Kasumi-1 (cell line): ENCODE measurements at regions not wholly inside any gene's neighbourhood (a gene's known extent, or its start where the extent isn't known, plus 50 kb on each side); places are given as distances from the start of the nearest gene placed in this dataset.
A peak's percentile ranks its signal among the peaks of the same experiment; 100 is the strongest.

Experiments used
- DNase-seq, 2 experiments: peaks; one replicate each; lab custom pipeline; 2025; lab: John Stamatoyannopoulos, UW

DNA sequence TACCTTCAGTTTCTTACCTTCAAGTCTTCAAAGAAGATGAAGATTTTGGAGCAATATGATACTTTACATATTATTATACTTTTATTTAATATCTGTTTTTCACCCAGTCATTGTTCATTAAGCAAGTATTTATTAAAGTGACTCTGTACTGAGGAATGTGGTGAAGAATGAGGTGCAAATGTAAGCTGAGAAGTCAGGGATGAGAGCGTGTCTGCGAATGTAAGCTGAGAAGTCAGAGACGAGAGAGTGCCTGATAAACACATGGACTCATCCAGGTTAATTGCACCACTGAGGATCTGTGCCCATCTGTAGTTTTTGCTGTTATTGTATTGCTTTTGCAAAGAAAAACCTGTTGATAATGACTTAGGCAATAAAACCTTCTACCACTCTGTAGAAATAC, 211.9 kb upstream of the FAR2 start:
- no peak for DNase-seq

DNA sequence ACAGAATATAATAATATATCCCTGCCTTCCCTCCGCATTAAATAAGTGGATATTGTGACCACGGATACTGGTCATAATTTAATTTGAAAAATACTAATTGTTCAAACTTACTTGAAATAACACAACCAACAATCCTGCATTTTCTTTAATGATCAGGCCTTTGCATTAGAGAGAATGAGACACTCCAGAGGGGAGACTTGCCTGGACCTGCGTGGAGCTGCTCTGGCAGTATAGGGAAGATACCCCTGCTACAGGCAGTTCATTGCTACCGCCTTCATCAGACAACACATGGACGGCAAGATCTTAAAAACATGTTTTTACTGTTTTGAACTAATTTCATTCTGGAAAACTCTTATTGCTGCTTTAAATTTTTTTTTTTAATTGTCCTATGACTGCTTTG, 211.0 kb upstream of the FAR2 start:
- DNase-seq = no peak

DNA sequence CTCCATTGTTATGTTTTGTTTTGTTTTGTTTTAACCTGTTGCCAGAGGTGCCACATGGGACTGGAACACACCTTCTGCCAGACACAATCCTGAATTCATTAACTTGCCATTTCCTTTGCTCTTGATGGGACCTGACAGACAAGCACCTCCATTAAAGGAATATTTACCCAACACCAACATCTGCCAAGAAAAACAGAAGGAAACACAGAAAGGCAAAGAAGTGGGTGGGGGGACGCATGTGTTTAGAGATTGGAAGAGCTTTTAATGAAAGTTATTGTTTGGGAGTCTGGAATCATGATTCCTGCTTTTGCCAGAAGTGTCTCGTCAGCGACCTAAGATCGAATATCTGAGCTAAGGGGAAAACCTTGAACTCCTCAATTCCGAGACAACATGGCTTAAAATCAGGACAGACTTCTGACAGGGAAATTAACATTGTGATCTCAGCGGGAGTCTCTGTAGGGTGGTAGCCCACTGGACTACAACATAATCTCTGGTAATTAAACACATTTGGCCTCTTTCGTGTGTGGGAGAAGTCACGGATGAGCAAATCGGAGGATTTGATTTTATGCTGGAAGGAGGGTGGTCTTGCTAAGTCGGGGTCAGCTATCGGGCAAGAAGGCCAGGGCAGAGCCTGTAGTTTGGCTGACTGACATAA, 210.4 kb upstream of the FAR2 start:
- no peak for DNase-seq

DNA sequence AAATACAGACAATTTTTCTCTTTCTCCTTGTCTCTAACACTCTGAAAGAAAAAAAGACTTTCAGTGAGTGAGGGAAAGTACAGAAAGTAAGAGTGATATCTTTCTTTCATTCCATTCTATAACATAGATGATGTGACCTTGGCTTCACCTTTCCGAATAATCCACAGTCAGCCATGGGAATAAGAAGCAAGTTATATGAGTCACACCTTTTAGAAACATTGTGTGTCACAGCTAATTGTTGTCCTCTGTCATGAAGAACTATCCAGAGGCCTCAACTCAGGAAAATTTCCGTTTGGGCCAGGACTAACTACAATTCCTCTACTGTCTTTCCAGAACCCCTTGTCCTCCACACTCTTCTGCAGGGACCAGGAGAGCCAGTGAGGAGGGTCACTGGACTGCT, 209.7 kb upstream of the FAR2 start:
- no peak for DNase-seq

DNA sequence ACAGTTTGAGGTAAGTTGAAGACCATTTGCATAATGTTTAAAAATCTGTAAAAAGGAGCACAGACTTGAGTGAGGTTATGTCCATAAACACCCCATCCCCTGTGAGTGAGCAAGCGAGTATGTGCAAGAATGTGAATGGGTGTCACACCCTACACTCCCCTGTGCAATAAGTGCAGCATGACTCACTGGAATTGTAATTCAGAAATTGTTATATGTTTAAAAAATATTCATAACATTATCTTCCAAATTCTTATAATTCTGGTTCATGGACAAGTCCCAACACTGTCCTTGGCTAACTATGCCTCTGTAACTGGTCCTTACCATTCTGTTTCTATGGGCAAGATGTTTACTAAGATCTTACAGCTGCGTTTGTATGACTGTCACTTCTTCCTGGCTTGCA, 207.8 kb upstream of the FAR2 start:
- DNase-seq = no peak

DNA sequence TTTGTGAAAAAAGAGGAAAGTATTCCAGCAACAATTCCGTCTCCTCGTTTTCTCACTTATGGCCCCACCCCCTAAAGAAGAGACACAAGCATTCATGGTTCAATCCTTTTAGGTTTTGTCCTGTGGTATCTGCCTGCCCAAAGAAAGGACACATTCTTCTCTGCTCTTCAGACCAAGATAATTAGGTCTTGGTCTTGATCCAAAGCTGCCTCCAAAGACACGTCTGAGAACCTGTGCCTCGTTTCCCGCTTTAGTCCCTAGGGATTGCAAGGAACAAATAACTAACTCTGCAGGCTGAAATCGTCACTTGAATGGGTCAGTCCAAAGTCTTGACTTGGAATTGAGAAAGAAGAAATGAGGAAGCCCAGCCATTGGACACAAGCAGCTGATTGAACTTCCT, 202.7 kb upstream of the FAR2 start:
- no peak for DNase-seq

DNA sequence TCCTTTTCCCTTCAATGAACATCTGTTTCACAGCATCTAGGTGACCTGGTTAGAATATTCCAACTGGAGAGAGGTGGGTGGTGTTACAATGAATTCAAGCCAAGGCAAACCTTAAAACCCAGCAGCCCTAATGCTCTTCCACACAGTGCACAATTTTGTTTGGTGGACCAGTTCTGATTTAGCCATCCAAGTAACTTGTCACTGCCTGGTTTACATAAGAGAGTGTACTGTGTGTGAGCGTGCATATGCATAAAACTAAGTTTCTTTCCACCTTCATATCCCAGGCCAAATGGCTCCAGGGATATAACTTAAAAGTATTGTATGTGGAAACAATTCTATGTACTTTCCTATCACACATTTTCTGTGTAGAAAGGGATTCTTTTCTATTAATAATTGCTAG, 200.4 kb upstream of the FAR2 start:
- no peak for DNase-seq

DNA sequence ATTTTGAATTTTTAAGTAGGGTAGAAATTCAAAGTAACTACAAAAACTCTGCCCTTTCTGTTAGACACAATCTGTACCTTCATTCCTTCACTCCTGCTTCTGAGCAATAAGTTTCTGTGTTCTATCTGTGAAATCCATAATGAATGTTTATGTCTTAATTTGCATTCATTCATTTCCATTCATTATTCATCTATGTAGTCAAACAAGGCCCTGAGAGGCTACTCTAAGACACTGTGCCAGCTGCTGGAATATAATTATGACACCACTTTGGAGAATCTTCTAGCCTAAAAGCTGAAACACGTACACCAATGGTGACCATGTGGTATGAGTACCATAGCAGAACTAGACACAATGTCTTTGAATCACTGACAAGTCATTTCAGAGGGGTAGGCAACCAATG, 199.9 kb upstream of the FAR2 start:
- no peak for DNase-seq

DNA sequence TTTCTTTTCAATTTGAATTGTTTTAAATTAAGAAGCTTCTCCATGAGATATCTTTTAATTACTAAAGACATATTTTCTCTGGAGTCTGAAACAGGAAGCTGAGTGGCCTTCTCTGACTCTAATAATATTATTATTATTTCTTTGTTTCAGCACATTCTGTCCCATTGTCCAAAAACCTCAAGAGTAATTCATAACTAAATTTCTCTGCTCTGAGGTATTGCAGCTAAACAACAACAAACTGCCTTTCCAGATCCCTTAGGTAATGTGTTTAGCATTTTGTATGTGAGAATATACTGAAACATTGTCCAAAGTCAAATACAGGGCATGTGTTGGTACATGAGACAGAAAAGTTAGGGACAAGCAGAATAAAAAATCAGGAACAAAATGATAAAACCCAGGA, 199.0 kb upstream of the FAR2 start:
- no peak for DNase-seq

DNA sequence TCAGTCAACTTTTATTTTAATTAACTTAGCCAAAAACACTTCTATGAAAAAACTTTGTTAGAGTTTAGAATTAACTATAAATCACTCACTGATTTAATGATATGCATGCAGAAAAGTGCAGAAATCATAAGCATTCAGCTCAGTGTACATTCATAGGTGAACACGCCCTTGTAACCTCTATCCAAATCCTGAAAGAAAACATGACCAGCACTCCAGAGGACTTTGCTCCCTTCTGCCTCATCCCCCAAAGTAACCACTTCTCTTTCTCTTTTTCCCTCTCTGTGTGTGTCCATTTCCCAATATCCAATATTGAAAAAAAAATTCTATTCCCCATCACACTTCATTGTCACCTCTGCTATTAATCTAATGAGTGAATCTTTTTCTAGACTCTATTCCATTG, 197.1 kb upstream of the FAR2 start:
- no peak for DNase-seq

DNA sequence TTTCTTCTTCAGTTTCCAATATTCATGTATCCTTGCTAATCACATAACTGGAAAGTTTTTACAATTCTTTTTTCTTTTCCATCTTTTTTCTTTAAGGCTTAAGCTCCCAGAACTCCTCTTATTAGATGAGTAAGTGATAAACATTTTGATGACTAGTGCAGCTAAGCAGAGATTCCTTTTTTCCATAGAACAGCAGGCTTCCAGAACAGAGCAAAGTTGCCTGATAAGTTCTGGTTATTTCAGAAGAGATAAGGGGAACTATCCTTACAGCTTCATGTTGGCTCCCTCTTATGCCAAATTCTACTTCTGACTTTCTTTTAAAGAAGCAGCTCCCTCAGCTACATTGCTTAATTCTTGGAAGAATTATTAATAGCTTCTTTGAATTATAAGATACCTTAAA, 194.7 kb upstream of the FAR2 start:
- DNase-seq = no peak

DNA sequence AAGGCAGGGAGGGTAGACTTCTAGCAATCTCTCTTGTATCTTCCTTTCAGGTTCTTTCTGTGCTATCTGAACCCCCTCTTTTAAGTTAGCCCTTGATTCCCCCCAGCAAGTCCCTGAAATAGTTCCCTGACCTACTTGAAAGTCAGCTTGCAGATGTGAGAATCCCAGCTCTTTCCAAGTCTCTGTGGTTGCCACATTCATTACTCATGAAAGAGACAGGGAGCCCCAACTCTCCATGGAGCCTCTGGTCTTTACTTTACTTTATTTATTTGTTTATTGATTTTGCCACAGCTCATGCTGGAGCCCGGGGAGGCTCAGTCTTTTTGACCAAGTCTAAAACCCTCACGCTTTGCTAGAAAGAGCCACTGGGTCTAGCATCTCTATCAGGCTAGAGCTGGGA, 193.6 kb upstream of the FAR2 start:
- DNase-seq = no peak

DNA sequence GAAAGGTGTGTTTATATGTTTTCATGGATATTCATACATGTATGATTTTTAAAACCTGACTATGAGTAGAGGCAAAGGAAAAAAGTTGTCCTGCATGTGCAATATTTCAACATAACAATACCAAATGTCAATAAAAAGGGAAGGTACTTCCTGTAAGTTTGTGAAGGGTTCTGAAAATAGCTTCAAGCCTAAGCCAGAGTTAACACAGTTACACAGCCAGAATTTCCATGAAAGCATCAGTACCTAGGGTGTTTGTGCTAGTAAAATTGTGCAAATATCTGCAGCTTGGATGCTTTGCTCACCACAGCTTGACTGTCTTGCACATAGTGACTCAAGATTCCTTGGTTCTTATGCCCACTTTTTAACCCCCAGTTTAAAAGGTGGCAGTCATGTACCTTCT, 193.1 kb upstream of the FAR2 start:
- DNase-seq = no peak

DNA sequence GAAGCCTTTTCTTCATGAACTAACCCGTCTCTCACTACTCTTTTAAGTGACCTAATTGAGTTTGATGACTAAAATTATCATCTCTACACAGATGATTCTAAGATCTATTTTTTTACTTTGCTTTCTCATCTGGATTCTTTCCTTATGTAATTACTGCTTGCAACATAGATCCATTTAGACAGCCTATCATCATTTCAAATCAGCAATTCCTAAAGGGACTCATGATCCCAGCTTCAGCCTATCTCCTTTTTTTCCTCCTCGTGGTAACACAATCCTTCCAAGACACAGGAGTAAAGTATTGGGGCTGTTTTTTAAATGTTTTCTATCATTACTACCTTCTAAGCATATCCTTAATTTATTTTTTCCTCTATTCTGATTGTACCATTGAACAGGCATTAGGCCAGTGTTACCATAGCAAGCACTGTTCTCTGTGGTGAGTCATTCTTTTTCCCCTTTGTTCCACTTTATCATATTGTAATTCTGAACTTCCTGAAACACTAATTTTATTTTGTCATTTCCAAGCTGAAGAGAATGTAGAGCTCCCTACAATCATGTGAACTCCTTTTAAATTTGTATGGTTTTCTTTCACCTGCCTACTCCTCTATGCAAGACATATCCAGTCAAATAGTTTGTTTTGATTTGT, 190.4 kb upstream of the FAR2 start:
- no peak for DNase-seq

DNA sequence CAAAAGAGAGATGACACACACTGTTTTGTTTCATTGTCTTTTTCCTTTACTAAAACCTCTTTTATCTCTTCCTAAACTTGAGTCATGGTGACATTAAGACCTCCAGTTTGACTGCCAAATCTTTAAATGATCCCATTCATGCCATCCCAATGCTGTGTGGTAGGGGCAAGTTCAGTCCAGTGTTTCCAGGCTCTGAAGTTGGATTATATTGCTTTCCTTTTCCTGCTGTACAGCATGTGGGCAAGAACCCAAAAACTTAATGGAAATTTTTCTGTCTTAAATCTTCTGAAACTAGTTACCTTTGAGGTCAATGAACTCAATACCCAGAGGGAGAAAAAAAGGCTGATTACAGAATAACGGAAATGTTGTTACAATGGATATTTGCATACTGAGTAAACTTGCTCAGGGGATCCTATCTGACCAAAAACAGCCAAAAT, 187.1 kb upstream of the FAR2 start:
- no peak for DNase-seq

DNA sequence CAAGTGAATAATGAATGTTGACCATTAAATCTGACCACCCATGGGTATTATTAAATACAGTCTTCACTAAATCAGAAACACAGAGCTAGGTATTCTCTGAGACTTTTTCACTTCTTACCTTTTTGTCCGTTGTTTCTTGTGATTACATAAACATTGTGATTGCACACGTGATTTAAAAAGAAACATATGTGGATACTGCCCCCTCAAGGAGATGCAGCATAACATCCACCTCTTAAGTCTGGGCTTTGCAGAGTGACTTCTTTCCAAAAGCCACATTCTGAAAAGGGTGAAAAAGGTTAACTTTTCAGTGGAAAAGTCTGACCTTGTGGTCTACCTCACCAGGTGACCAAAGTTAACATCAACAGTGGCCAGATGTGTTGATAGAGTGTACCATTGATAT, 185.5 kb upstream of the FAR2 start:
- peak; percentile 28 to 35 for DNase-seq

DNA sequence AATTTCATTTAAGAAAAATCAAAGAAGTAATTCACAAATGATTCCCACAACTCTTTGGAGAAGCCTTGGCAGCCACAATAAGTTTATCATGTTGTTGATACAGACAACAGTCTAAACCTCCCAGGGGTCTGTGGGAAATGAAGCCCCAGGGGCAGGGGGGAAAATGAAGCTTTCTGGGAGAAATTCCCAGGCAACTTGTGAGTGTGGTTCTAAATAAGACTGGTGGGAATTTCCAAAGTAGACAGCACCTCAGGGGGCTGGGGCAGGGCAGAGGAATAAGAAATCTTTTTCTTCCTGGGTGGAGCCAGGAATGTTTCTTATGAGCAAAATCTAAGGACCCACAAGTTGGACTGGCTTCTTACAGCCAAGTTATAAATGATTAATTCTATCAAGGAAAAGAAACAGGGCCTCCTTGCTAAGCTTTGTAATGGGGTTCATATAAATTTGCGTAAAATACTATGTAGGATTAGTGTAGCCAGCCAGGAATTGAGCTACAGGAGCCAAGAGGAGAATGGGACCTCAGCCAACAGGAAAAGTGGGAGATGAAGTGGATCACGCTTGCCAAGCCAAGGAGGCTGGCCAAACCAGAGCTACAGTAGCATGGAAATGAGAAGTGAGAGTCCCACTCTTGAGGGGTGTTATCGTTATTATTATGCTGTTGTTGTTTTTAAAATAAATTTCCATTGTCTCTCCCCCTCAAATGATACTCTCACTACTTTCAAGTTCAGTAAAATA, 182.9 kb upstream of the FAR2 start:
- DNase-seq = no peak

DNA sequence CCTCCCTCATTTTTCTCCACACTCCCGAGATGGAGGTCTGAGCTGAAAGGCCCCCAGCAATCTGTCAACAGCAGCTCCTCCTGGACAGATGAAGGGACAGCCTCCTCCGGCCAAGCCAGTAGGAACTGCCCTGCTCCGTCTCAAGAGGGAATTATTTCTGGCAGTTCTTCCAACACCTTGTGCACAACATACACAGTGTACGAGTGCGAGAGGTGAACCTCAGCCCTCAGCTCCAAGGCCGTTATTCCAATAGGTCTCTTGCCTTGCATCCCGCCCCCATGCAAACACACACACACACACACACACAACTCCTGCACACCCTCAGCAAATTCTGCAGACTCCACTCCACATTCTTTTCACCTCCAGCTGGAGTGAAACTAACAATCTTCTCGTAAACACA, 181.7 kb upstream of the FAR2 start:
- no peak for DNase-seq

DNA sequence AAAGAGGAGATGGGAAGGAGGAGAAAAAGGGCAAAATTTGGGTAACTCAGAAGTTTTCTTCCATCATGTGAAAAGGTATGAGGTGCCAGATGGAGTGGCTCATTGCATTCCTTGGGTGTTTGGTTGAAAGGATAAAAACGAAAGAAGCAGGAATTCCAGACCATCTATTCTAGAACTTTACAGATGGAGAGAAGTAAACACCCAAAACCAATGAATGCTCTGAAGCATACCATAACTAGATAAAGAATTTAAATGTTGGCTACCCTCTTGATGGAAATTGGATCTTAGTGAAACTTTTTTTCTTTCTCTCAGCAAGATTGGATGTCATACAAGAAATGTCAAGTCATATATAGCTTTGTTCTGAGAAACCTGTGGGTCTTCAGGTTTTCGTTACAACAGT, 175.6 kb upstream of the FAR2 start:
- no peak for DNase-seq

DNA sequence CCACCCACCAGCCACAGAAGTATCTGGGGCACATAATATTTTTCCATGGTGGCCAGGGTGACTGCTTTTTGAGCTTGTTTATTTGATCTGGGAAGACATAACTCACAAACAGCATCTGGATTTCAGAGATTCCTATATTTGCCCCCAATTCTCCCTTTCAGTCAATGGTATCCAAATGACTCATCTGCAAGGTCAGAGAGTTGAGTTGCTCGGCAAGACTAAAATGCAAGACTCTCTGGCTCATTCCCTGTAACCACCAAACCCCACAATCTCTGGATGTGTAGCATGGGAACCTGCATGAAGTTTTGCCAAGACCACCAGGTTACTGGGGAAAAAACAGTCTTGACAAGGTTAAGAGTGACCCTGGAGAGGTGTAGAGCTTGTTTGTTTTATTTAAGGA, 174.9 kb upstream of the FAR2 start:
- no peak for DNase-seq

DNA sequence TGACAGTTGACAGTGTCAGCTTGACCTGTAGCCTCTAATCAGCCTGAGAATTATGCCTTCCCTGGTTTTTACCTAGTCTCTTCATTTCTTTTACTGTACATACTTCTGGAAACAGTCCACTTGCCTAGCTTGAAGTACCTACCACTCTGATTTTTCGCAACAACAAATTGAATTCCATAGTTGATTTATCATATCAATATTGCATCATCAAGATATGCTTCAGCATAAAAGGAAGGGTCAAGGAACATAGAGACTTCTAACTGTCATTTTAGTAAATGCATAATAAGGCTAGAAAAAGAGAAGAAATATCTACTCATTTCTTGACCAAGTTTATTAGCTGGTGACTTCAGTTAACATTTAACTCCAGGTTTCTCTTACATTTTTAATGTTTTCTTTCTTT, 174.2 kb upstream of the FAR2 start:
- DNase-seq = no peak

DNA sequence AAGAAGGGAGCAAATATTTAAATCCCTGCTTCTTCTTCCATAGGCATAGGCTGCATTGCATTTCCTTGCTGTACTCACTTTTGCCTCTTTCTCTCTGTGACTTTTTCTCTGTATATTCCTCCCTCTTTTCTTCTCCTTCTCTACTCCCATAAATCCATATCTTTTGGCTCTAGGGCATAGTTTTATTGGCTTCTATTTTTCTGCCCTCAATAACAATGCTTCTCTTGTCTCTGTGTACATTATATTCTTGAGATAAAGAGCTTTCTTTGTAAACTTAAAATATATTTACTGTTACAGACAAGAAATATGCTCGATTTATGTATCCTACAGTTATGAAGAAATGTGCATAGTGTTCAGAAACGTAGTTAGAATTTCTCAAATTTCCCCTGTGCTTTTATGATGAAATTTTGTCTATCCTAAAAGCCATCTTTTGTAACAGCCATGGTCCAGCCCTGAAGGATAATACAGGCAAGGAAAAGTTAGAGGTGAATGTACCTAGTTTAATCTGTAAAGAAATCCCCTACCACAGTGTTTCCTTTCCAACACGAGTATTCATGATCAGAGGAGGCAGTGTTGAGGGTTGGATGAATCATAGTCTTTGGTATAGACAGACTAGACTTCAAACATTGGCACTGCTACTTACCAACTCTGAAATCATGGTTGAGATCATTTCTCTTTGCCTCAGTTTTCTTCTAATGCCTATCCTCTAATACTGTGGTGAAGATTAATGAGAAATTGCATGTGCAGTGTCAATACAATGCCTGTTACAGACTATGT, 173.3 kb upstream of the FAR2 start:
- DNase-seq = no peak

DNA sequence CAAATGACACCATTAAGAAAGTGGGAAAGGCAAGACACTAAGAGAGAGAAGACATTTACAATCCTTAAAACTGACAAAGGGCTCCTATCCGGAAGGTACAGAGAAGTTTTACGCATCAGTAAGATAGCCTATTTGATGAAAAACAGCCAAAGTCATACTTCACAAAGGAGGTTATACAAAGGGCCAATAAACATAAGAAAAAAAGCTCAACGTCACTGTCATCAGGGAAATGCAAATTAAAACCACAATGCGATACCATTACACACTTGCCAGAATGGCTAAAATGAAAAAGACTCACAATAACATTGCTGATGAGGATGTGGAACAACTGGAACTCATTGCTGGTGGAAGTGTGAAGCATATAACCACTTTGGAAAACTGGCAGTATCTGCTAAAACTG, 168.6 kb upstream of the FAR2 start:
- DNase-seq = no peak
